ENCODE measurements at regions not wholly inside any gene's neighbourhood (a gene's known extent, or its start where the extent isn't known, plus 50 kb on each side); places are given as distances from the start of the nearest gene placed in this dataset.

GRCh38 chr15:89412905-89413411, 78.3 kb upstream of the POLG start:
- no peak for TF ChIP-seq CTCF (conservative IDR thresholded peaks at IDR 0.05; ENCODE audit: low read length)
- TF ChIP-seq EZH2phosphoT487 (IDR thresholded peaks at IDR 0.05; ENCODE audit: borderline replicate concordance, low read depth, low read length) = no peak
